OCI-LY1 (cell line): ENCODE measurements at regions not wholly inside any gene's neighbourhood (a gene's known extent, or its start where the extent isn't known, plus 50 kb on each side); places are given as distances from the start of the nearest gene placed in this dataset.

Experiments used
- CTCF ChIP-seq: fragments of 200-600 bp; sonication (generic), shearing (Covaris generic); IDR thresholded peaks from 2 replicates; pipeline ENCODE4 v1.5.1; 2017; ENCODE audit warnings: mild to moderate bottlenecking, antibody characterized with exemption, low read length, moderate library complexity, mixed read lengths
- EZH2 ChIP-seq: fragments of 200-600 bp; sonication (generic), shearing (Covaris generic); IDR thresholded peaks from 2 replicates; pipeline ENCODE4 v1.8.0; 2017; ENCODE audit warnings: borderline replicate concordance, mixed run types, mild to moderate bottlenecking, antibody characterized with exemption, low read length, moderate library complexity, mixed read lengths

- TF ChIP-seq CTCF: no peak
- no peak for TF ChIP-seq EZH2
These were observed 108.1 kb upstream of the MVB12B start for GRCh38 chr9:126218359-126219125.
